Astrocyte (in vitro differentiated cells and primary cell): ENCODE measurements at regions not wholly inside any gene's neighbourhood (a gene's known extent, or its start where the extent isn't known, plus 50 kb on each side); places are given as distances from the start of the nearest gene placed in this dataset.

Experiments used
- DNase-seq: peaks from one replicate; pipeline ENCODE4 v3.0.0-alpha.2; 2010; ENCODE audit warnings: low read depth
- FAIRE-seq: peaks from 2 replicates; lab custom pipeline; 2011; peaks lifted over from hg19 to GRCh38; lab: Jason Lieb, UNC
- H2AFZ ChIP-seq: 2 replicates; pipeline ENCODE4 v1.6.0; 2012; ENCODE audit warnings: low read depth, low read length, inconsistent platforms
- H3K27ac ChIP-seq: 2 replicates; pipeline ENCODE4 v1.5.1; 2011; ENCODE audit warnings: low read depth, low read length, inconsistent platforms
- H3K27me3 ChIP-seq: 2 replicates; pipeline ENCODE4 v1.6.0; 2011; ENCODE audit warnings: low read length, inconsistent platforms; ENCODE audit not compliant: insufficient read depth
- H3K36me3 ChIP-seq: 2 replicates; pipeline ENCODE4 v1.5.1; 2011; ENCODE audit warnings: low read length, inconsistent platforms; ENCODE audit not compliant: insufficient read depth
- H3K4me1 ChIP-seq: 2 replicates; pipeline ENCODE4 v1.5.1; 2011; ENCODE audit warnings: low read length, inconsistent platforms; ENCODE audit not compliant: insufficient read depth
- H3K4me2 ChIP-seq: 2 replicates; pipeline ENCODE4 v1.6.0; 2012; ENCODE audit warnings: low read length, inconsistent platforms
- H3K4me3 ChIP-seq: 2 replicates; pipeline ENCODE4 v1.5.1; 2011; ENCODE audit warnings: low read depth, mild to moderate bottlenecking, low read length, inconsistent platforms; ENCODE audit not compliant: insufficient read depth
- H3K79me2 ChIP-seq: 2 replicates; pipeline ENCODE4 v1.6.0; 2012; ENCODE audit warnings: mild to moderate bottlenecking, low read length, inconsistent platforms; ENCODE audit not compliant: insufficient read depth
- H3K9ac ChIP-seq: 2 replicates; pipeline ENCODE4 v1.6.0; 2012; ENCODE audit warnings: mild to moderate bottlenecking, low read length, inconsistent platforms
- H3K9me3 ChIP-seq: 2 replicates; pipeline ENCODE4 v1.5.1; 2012; ENCODE audit warnings: low read depth, mild to moderate bottlenecking, low read length, inconsistent platforms; ENCODE audit not compliant: insufficient read depth
- H4K20me1 ChIP-seq: 2 replicates; pipeline ENCODE4 v1.6.0; 2012; ENCODE audit warnings: low read length, inconsistent platforms; ENCODE audit not compliant: insufficient read depth
- H3K27ac Mint-ChIP-seq: one replicate; pipeline ENCODE4 v1.8.0; 2021; ENCODE audit warnings: mild to moderate bottlenecking, mixed read lengths; ENCODE audit not compliant: unreplicated experiment
- H3K27me3 Mint-ChIP-seq: one replicate; pipeline ENCODE4 v1.8.0; 2021; ENCODE audit warnings: low read depth, mixed read lengths; ENCODE audit not compliant: unreplicated experiment
- H3K36me3 Mint-ChIP-seq: one replicate; pipeline ENCODE4 v1.8.0; 2021; ENCODE audit warnings: low read depth, mixed read lengths; ENCODE audit not compliant: unreplicated experiment
- H3K4me1 Mint-ChIP-seq: one replicate; pipeline ENCODE4 v1.8.0; 2021; ENCODE audit warnings: low read depth, mixed read lengths; ENCODE audit not compliant: unreplicated experiment
- H3K4me3 Mint-ChIP-seq: one replicate; pipeline ENCODE4 v1.8.0; 2021; ENCODE audit warnings: mild to moderate bottlenecking, moderate library complexity, mixed read lengths; ENCODE audit not compliant: unreplicated experiment
- H3K9me3 Mint-ChIP-seq: one replicate; pipeline ENCODE4 v1.8.0; 2021; ENCODE audit warnings: mild to moderate bottlenecking, mixed read lengths; ENCODE audit not compliant: unreplicated experiment
- CTCF ChIP-seq: IDR thresholded peaks from 2 replicates; pipeline ENCODE4 v1.5.1; 2011; ENCODE audit warnings: low read depth, mild to moderate bottlenecking, inconsistent platforms, low read length, moderate library complexity; ENCODE audit not compliant: insufficient read depth
- EZH2 ChIP-seq: IDR thresholded peaks from 2 replicates; pipeline ENCODE4 v1.6.1; 2012; ENCODE audit warnings: mild to moderate bottlenecking, low read length, inconsistent platforms; ENCODE audit not compliant: insufficient read depth

GRCh38 chr2:128997166-128997866 is 678.6 kb upstream of the HS6ST1 start:
- H3K9me3 ChIP-seq: peaks cover 8% of the 10 kb centered on the region
- H3K36me3 ChIP-seq: no peaks in the 10 kb centered on the region
- Mint-ChIP-seq H3K9me3 (no peaks in the 10 kb centered on the region), H3K36me3 (no peaks in the 10 kb centered on the region), H3K4me1 (peaks cover 4% of the 10 kb centered on the region), H3K4me3 (no peak overlapping the region), H3K27ac (no peak overlapping the region), H3K27me3 (peaks cover 15% of the 10 kb centered on the region)
- H3K9ac ChIP-seq: no peak overlapping the region
- FAIRE-seq: no peak
- H2AFZ ChIP-seq: no peak overlapping the region
- H4K20me1 ChIP-seq: no peaks in the 10 kb centered on the region
- DNase-seq: no peak
- no peak overlapping the region for H3K4me2 ChIP-seq
- H3K4me3 ChIP-seq: no peak overlapping the region
- no peaks in the 10 kb centered on the region for H3K79me2 ChIP-seq
- TF ChIP-seq EZH2 (no peak), CTCF (no peak)
- H3K27ac ChIP-seq: no peak overlapping the region
- H3K4me1 ChIP-seq: no peaks in the 10 kb centered on the region
- H3K27me3 ChIP-seq: no peaks in the 10 kb centered on the region

GRCh38 chr2:129001926-129002325 is 683.3 kb upstream of the HS6ST1 start:
- H3K4me1 ChIP-seq: no peaks in the 10 kb centered on the region
- H2AFZ ChIP-seq: no peak overlapping the region
- H3K4me2 ChIP-seq: no peak overlapping the region
- peaks cover 1% of the 10 kb centered on the region for H3K9me3 Mint-ChIP-seq
- peaks cover 8% of the 10 kb centered on the region for H3K9me3 ChIP-seq
- FAIRE-seq (no peak), DNase-seq (no peak)
- TF ChIP-seq EZH2 (no peak), CTCF (no peak)
- H3K9ac ChIP-seq: no peak overlapping the region
- no peak overlapping the region for H3K27ac ChIP-seq
- no peaks in the 10 kb centered on the region for H3K36me3 Mint-ChIP-seq
- H3K4me1 Mint-ChIP-seq: no peaks in the 10 kb centered on the region
- no peaks in the 10 kb centered on the region for H3K79me2 ChIP-seq
- H3K27me3 Mint-ChIP-seq: peaks cover 13% of the 10 kb centered on the region
- no peak overlapping the region for H3K27ac Mint-ChIP-seq
- H3K36me3 ChIP-seq: no peaks in the 10 kb centered on the region
- no peaks in the 10 kb centered on the region for H3K27me3 ChIP-seq
- no peak overlapping the region for H3K4me3 ChIP-seq
- H4K20me1 ChIP-seq: no peaks in the 10 kb centered on the region
- no peak overlapping the region for H3K4me3 Mint-ChIP-seq

- Mint-ChIP-seq H3K27ac (no peak overlapping the region), H3K4me1 (peaks cover under 1% of the 10 kb centered on the region), H3K9me3 (peaks cover 1% of the 10 kb centered on the region), H3K36me3 (no peaks in the 10 kb centered on the region), H3K27me3 (peaks cover 11% of the 10 kb centered on the region), H3K4me3 (no peak overlapping the region)
- Histone ChIP-seq H3K27me3 (no peaks in the 10 kb centered on the region), H4K20me1 (no peaks in the 10 kb centered on the region), H3K36me3 (no peaks in the 10 kb centered on the region), H3K27ac (no peak overlapping the region), H3K79me2 (no peaks in the 10 kb centered on the region), H3K4me1 (no peaks in the 10 kb centered on the region), H3K9ac (no peak overlapping the region), H3K4me3 (no peak overlapping the region), H2AFZ (no peak overlapping the region), H3K9me3 (peaks cover 2% of the 10 kb centered on the region), H3K4me2 (no peak overlapping the region)
- FAIRE-seq: no peak
- no peak for TF ChIP-seq CTCF
- no peak for TF ChIP-seq EZH2
- no peak for DNase-seq
Observed at GRCh38 chr2:129002751-129003150, 684.1 kb upstream of the HS6ST1 start.
